PC-9 (cell line): ENCODE measurements at regions not wholly inside any gene's neighbourhood (a gene's known extent, or its start where the extent isn't known, plus 50 kb on each side); places are given as distances from the start of the nearest gene placed in this dataset.

Experiments
- BruUV-seq: library from RNA; stranded (reverse); fragments of 400-500 nt; replicated peaks from 2 replicates; lab custom pipeline; 2021; lab: Mats Ljungman, UMichigan
- CTCF ChIA-PET: fragments of 300-600 bp; sonication (Branson Sonifier 250); formaldehyde crosslinking; loops from one replicate; lab custom pipeline; 2022; ENCODE audit warnings: antibody characterized with exemption; lab: Charles Lee
- POLR2A ChIA-PET: fragments of 300-600 bp; sonication (Branson Sonifier 250); formaldehyde crosslinking; loops from one replicate; lab custom pipeline; 2022; ENCODE audit warnings: antibody characterized with exemption; ENCODE audit not compliant: unreplicated experiment; lab: Charles Lee
- DNase-seq, 2 experiments: peaks; one replicate each; pipeline versions ENCODE4 v3.0.0 to v3.0.0-alpha.2; 2015 to 2022; ENCODE audit warnings: mixed read lengths in 1 of 2
- H2AFZ ChIP-seq: fragments of 200-600 bp; sonication (generic); 2 replicates; pipeline ENCODE4 v1.8.1; 2017; ENCODE audit warnings: antibody characterized with exemption
- H3F3A ChIP-seq: fragments of 200-600 bp; sonication (generic); 2 replicates; pipeline ENCODE4 v1.8.1; 2017; ENCODE audit warnings: antibody characterized with exemption, mild to moderate bottlenecking, low read depth; ENCODE audit not compliant: insufficient read depth
- H3K27ac ChIP-seq: fragments of 200-600 bp; sonication (generic); 2 replicates; pipeline ENCODE4 v1.6.1; 2016; ENCODE audit warnings: mixed run types
- H3K27me3 ChIP-seq: fragments of 200-600 bp; sonication (generic); 2 replicates; pipeline ENCODE4 v1.6.1; 2016; ENCODE audit warnings: low read depth, mixed run types; ENCODE audit not compliant: insufficient read depth
- H3K36me3 ChIP-seq: fragments of 200-600 bp; sonication (generic); 2 replicates; pipeline ENCODE4 v1.6.1; 2016; ENCODE audit warnings: low read depth, mixed run types
- H3K4me1 ChIP-seq: fragments of 200-600 bp; sonication (generic); replicated peaks from 2 replicates; pipeline ENCODE4 v1.6.1; 2016; ENCODE audit warnings: mixed run types; ENCODE audit not compliant: insufficient read depth
- H3K4me2 ChIP-seq: fragments of 200-600 bp; sonication (generic); 2 replicates; pipeline ENCODE4 v1.6.1; 2017; ENCODE audit warnings: mixed run types
- H3K4me3 ChIP-seq: fragments of 200-600 bp; sonication (generic); 2 replicates; pipeline ENCODE4 v1.6.1; 2016; ENCODE audit warnings: mixed run types
- H3K79me2 ChIP-seq: fragments of 200-600 bp; sonication (generic); 2 replicates; pipeline ENCODE4 v1.6.1; 2017; ENCODE audit warnings: low read depth, mixed run types
- H3K9me2 ChIP-seq: fragments of 200-600 bp; sonication (generic); 2 replicates; pipeline ENCODE4 v1.8.1; 2017; ENCODE audit warnings: mild to moderate bottlenecking; ENCODE audit not compliant: insufficient read depth
- H3K9me3 ChIP-seq: fragments of 200-600 bp; sonication (generic); 2 replicates; pipeline ENCODE4 v1.8.1; 2016; ENCODE audit warnings: low read depth; ENCODE audit not compliant: insufficient read depth
- H4K20me1 ChIP-seq: fragments of 200-600 bp; sonication (generic); 2 replicates; pipeline ENCODE4 v1.8.1; 2017; ENCODE audit not compliant: insufficient read depth
- EZH2 ChIP-seq: fragments of 200-600 bp; sonication (generic); IDR thresholded peaks from 2 replicates; pipeline ENCODE4 v1.8.0; 2017; ENCODE audit warnings: antibody characterized with exemption, low read depth
- intact Hi-C: fragments of 100-400 bp; cut with micrococcal nuclease; formaldehyde crosslinking; loops from one replicate; pipeline ENCODE4 v1.10.0; 2022; ENCODE audit not compliant: unreplicated experiment
- TF ChIP-seq, protein P1 (sequence below): fragments of 200-600 bp; sonication (generic); conservative IDR thresholded peaks from 2 replicates; pipeline ENCODE4 v1.6.1; 2017; ENCODE audit warnings: mixed run types, antibody characterized with exemption, mild to moderate bottlenecking, moderate library complexity

DNA sequence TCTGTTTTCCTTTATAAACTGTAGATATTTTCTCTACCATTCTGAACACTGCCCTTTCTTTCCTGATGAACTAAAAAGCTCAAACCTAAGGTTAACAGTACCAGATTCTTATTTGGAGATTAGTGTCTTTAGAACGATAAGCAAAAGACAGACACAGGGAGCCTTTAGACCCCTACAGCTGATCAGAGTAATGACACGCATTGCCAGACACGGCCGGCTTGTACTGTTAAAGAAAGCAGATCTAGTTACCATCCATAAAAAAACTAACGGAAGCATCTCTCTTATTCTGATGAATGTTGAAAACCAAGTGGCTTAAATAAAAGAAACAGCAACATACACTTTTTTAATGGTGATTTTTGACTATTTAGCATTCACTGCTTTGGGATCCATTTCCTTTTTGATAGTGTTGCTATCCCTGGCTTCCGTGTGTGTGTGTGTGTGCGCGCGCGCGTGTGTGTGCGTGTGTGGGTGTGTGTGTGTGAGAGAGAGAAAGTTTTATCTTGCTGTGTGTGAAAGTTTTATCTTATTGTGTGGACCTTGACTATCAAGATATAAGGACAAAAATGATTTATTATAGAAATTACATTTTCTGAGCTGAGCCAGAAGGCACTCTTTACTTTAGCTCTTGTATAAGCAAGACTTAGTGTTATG is 95.6 kb upstream of the SLC35B3 start:
- H3F3A ChIP-seq: no peaks in the 10 kb centered on the region
- no peak overlapping the region for H3K4me2 ChIP-seq
- H4K20me1 ChIP-seq: no peaks in the 10 kb centered on the region
- POLR2A ChIA-PET: no interaction called here
- BruUV-seq: no TSS peak
- TF ChIP-seq, protein P1, sequence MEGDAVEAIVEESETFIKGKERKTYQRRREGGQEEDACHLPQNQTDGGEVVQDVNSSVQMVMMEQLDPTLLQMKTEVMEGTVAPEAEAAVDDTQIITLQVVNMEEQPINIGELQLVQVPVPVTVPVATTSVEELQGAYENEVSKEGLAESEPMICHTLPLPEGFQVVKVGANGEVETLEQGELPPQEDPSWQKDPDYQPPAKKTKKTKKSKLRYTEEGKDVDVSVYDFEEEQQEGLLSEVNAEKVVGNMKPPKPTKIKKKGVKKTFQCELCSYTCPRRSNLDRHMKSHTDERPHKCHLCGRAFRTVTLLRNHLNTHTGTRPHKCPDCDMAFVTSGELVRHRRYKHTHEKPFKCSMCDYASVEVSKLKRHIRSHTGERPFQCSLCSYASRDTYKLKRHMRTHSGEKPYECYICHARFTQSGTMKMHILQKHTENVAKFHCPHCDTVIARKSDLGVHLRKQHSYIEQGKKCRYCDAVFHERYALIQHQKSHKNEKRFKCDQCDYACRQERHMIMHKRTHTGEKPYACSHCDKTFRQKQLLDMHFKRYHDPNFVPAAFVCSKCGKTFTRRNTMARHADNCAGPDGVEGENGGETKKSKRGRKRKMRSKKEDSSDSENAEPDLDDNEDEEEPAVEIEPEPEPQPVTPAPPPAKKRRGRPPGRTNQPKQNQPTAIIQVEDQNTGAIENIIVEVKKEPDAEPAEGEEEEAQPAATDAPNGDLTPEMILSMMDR: no peak
- TF ChIP-seq EZH2: no peak
- CTCF ChIA-PET: no interaction called here
- no peaks in the 10 kb centered on the region for H3K4me1 ChIP-seq
- no peaks in the 10 kb centered on the region for H3K36me3 ChIP-seq
- no peak overlapping the region for H2AFZ ChIP-seq
- H3K27me3 ChIP-seq: no peaks in the 10 kb centered on the region
- no peaks in the 10 kb centered on the region for H3K9me2 ChIP-seq
- H3K9me3 ChIP-seq: no peaks in the 10 kb centered on the region
- DNase-seq: no peak
- no peaks in the 10 kb centered on the region for H3K79me2 ChIP-seq
- H3K27ac ChIP-seq: no peak overlapping the region
- intact Hi-C loops: no loop called here
- no peak overlapping the region for H3K4me3 ChIP-seq

DNA sequence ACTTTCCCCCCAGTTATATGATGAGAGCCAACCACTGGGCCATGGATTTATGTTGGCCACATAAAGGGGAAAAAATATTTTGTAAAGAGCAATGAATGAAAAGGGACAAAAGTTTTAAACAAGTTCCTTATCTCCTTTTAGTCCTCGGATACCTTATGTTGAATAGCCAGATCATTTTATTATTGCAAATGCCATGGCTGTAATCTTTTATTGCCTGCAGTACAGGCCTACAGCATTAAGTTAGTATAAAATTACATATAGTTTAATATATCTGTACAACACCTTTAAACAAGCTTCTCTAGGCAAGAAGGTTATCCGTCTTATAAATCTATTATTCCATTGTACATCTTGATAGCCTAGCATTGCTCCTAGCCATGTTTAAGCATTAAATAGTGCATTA is 93.9 kb upstream of the SLC35B3 start:
- Histone ChIP-seq H4K20me1 (no peaks in the 10 kb centered on the region), H3K36me3 (no peaks in the 10 kb centered on the region), H3K4me1 (no peaks in the 10 kb centered on the region), H3K27ac (no peak overlapping the region), H3K4me2 (no peak overlapping the region), H3K9me3 (no peaks in the 10 kb centered on the region), H2AFZ (no peak overlapping the region), H3K27me3 (no peaks in the 10 kb centered on the region), H3K79me2 (no peaks in the 10 kb centered on the region), H3K9me2 (no peaks in the 10 kb centered on the region), H3F3A (no peaks in the 10 kb centered on the region), H3K4me3 (no peak overlapping the region)
- no peak for DNase-seq
- CTCF ChIA-PET: no interaction called here
- POLR2A ChIA-PET: no interaction called here
- no TSS peak for BruUV-seq
- TF ChIP-seq, protein P1: no peak
- no peak for TF ChIP-seq EZH2
- intact Hi-C loops: no loop called here

DNA sequence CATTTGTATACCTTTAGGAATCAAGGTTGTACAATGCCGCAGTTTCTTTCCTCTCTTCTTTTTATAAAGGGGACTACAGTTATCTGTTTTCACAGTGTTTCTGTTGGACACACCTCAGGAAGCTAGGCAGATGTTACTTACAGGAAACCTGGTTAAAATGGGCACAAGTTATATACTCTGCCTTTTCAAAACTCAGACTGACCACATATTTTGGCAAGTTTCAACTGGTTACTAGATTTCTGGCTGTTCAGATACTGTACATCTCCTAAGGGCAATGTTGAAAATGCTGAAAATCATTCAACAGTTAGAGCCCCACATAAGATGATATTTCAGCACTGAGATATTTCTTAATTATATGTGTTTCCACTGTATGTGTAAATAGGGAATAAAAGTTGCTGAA is 92.5 kb upstream of the SLC35B3 start:
- Histone ChIP-seq H3K4me2 (no peak overlapping the region), H3K9me2 (no peaks in the 10 kb centered on the region), H3K79me2 (no peaks in the 10 kb centered on the region), H3K36me3 (no peaks in the 10 kb centered on the region), H3F3A (no peaks in the 10 kb centered on the region), H3K9me3 (no peaks in the 10 kb centered on the region), H3K27ac (no peak overlapping the region), H3K27me3 (no peaks in the 10 kb centered on the region), H2AFZ (no peak overlapping the region), H4K20me1 (no peaks in the 10 kb centered on the region), H3K4me1 (no peaks in the 10 kb centered on the region), H3K4me3 (no peak overlapping the region)
- ChIA-PET POLR2A (no interaction called here), CTCF (no interaction called here)
- BruUV-seq: no TSS peak
- TF ChIP-seq, protein P1: no peak
- no peak for TF ChIP-seq EZH2
- intact Hi-C loops: no loop called here
- no peak for DNase-seq
